Testis (tissue), 2 donors: ENCODE measurements at regions not wholly inside any gene's neighbourhood (a gene's known extent, or its start where the extent isn't known, plus 50 kb on each side); places are given as distances from the start of the nearest gene placed in this dataset.

Experiments used
- DNase-seq: peaks from one replicate; pipeline ENCODE4 v3.0.0-alpha.2; 2019
- H3K27ac ChIP-seq, 2 donors: fragments of 200-600 bp; sonication (generic); one replicate each; pipeline ENCODE4 v1.5.1; 2019
- H3K27me3 ChIP-seq: fragments of 200-600 bp; sonication (generic); one replicate; pipeline ENCODE4 v1.5.1; 2019
- H3K36me3 ChIP-seq: fragments of 200-600 bp; sonication (generic); one replicate; pipeline ENCODE4 v1.5.1; 2017; ENCODE audit warnings: low read depth; ENCODE audit errors: missing control alignments
- H3K4me1 ChIP-seq: fragments of 200-600 bp; sonication (generic); one replicate; pipeline ENCODE4 v1.5.1; 2019
- H3K4me3 ChIP-seq, 2 donors: fragments of 200-600 bp; sonication (generic); one replicate each; pipeline ENCODE4 v1.5.1; 2017 to 2019
- H3K9me3 ChIP-seq: fragments of 200-600 bp; sonication (generic); one replicate; pipeline ENCODE4 v1.5.1; 2017
- CTCF ChIP-seq, 3 experiments: fragments of 450-650 bp in 2 of 3; fragments of 200-600 bp in 1 of 3; sonication (generic) in 1 of 3; IDR thresholded peaks; one replicate each; pipeline ENCODE4 v1.5.1; 2016 to 2019; ENCODE audit warnings: antibody characterized with exemption in 3 of 3, mild to moderate bottlenecking in 2 of 3, moderate library complexity in 1 of 3
- POLR2A ChIP-seq: fragments of 450-650 bp; IDR thresholded peaks from one replicate; pipeline ENCODE4 v1.6.1; 2017; ENCODE audit warnings: antibody characterized with exemption, mild to moderate bottlenecking, moderate library complexity
- WGBS, 2 donors: methylation state at CpG; one replicate each; pipeline ENCODE4 v1.1.5; 2018; 5-methylcytosine and 5-hydroxymethylcytosine counted together
- intact Hi-C: fragments of 100-400 bp; cut with DNase I; formaldehyde crosslinking; loops from one replicate; pipeline ENCODE4 v1.15.1; 2023; ENCODE audit warnings: low total_unique reads

GRCh38 chr15:35630985-35631384 lies 85.0 kb upstream of the DPH6 start:
- no peak overlapping the region for H3K27ac ChIP-seq
- no peaks in the 10 kb centered on the region for H3K27me3 ChIP-seq
- no peaks in the 10 kb centered on the region for H3K4me1 ChIP-seq
- no peak overlapping the region for H3K4me3 ChIP-seq
- no peaks in the 10 kb centered on the region for H3K9me3 ChIP-seq
- DNase-seq: no peak
- TF ChIP-seq POLR2A: no peak
- no peak for TF ChIP-seq CTCF (IDR thresholded peaks at IDR 0.05)
- H3K36me3 ChIP-seq: no peaks in the 10 kb centered on the region
- intact Hi-C loops: no loop called here
- 95 to 96% methylated on average over 3 of the region's 3 CpGs for WGBS, 2 donors

- DNase-seq: no peak
- Histone ChIP-seq H3K27ac (no peak overlapping the region), H3K4me1 (no peaks in the 10 kb centered on the region), H3K36me3 (no peaks in the 10 kb centered on the region), H3K4me3 (no peak overlapping the region), H3K27me3 (no peaks in the 10 kb centered on the region), H3K9me3 (no peaks in the 10 kb centered on the region)
- intact Hi-C loops: no loop called here
- 97 to 100% methylated on average over 3 of the region's 3 CpGs for WGBS, 2 donors
- TF ChIP-seq POLR2A (no peak), CTCF (IDR thresholded peaks at IDR 0.05) (no peak)
These were observed 87.7 kb upstream of the DPH6 start for GRCh38 chr15:35633677-35634076.

GRCh38 chr15:35646790-35647189 lies 100.8 kb upstream of the DPH6 start:
- intact Hi-C loops: no loop called here
- no peak for TF ChIP-seq CTCF (IDR thresholded peaks at IDR 0.05)
- no peak for TF ChIP-seq POLR2A

GRCh38 chr15:35647303-35647702 lies 101.3 kb upstream of the DPH6 start:
- intact Hi-C loops: no loop called here
- no peak overlapping the region for H3K4me3 ChIP-seq

More at GRCh38 chr15:35646790-35647189, 100.8 kb upstream of the DPH6 start:
- H3K4me3 ChIP-seq: no peak overlapping the region
- DNase-seq: no peak
- H3K9me3 ChIP-seq: no peaks in the 10 kb centered on the region
- no peaks in the 10 kb centered on the region for H3K4me1 ChIP-seq
- 93 to 100% methylated on average over 1 of the region's 1 CpG for WGBS, 2 donors
- H3K27me3 ChIP-seq: no peaks in the 10 kb centered on the region
- H3K27ac ChIP-seq: no peak overlapping the region
- no peaks in the 10 kb centered on the region for H3K36me3 ChIP-seq

More at GRCh38 chr15:35647303-35647702, 101.3 kb upstream of the DPH6 start:
- no peak for DNase-seq
- Histone ChIP-seq H3K27me3 (no peaks in the 10 kb centered on the region), H3K36me3 (no peaks in the 10 kb centered on the region), H3K4me1 (no peaks in the 10 kb centered on the region), H3K27ac (no peak overlapping the region), H3K9me3 (no peaks in the 10 kb centered on the region)
- TF ChIP-seq CTCF (IDR thresholded peaks at IDR 0.05): no peak
- TF ChIP-seq POLR2A: no peak
